PFSK-1 (cell line): ENCODE measurements at regions not wholly inside any gene's neighbourhood (a gene's known extent, or its start where the extent isn't known, plus 50 kb on each side); places are given as distances from the start of the nearest gene placed in this dataset.

Experiments
- FOXP2 ChIP-seq: optimal IDR thresholded peaks from 2 replicates; pipeline ENCODE3; 2011; ENCODE audit warnings: borderline replicate concordance, control low read depth, inconsistent platforms; ENCODE audit not compliant: insufficient read depth; ENCODE audit errors: extremely low read length, extremely low read depth
- POLR2AphosphoS5 ChIP-seq: IDR thresholded peaks from 2 replicates; pipeline ENCODE4 v1.6.1; 2012; ENCODE audit warnings: low read depth, mild to moderate bottlenecking, control low read depth, low read length, moderate library complexity
- SIN3A ChIP-seq: IDR thresholded peaks from 2 replicates; pipeline ENCODE4 v1.6.1; 2012; ENCODE audit warnings: mild to moderate bottlenecking, low read length, moderate library complexity, borderline replicate concordance; ENCODE audit not compliant: insufficient read depth
- TAF1 ChIP-seq: IDR thresholded peaks from 2 replicates; pipeline ENCODE4 v1.6.1; 2012; ENCODE audit warnings: low read length, control low read depth, borderline replicate concordance; ENCODE audit not compliant: insufficient read depth
- TF ChIP-seq, protein P1 (sequence below), 2 experiments: IDR thresholded peaks; 2 replicates each; pipeline versions ENCODE4 v1.6.1 to v1.8.0; 2011 to 2012; ENCODE audit warnings: low read depth in 2 of 2, low read length in 2 of 2, control low read depth in 1 of 2, inconsistent platforms in 1 of 2, mild to moderate bottlenecking in 1 of 2, moderate library complexity in 1 of 2; ENCODE audit not compliant: insufficient read depth in 1 of 2

DNA sequence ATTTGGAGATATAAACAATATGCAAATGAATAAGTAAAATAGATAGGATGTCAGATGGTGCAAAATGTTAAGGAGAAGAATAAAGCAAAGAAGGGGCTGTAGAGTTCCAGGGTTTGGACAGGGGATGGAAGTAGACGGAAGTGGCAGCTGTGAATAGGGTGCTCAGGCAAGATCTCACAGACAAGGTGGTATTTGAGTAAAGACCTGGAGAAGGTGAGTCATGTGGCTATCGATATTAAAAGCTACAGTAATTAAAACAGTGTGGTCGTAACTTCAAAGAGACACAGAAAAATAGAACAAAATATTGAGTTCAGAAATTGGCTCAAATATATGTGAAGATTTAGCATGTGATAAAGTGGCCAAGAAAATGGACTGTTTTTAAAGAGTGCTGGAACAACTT lies 61.3 kb upstream of the SLC38A2 start:
- no peak for TF ChIP-seq TAF1

DNA sequence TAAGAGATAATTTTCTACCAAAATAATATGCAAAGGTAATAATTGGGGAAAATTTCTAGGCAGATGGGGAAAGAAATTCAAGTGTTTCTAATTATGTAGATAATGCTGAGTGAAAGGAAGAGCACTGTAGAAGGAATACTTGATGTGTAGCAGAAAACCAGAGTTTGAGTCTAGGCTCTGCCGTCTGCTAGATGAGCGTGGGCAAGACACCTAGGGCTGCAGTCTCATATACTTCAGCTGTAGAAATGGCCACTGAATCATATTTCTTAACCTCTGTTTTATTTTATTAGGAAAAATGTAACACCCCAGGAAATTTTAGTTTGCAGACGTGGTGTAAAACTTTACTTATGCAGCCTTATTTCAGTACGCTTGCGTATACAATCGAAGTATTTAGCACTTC lies 59.8 kb upstream of the SLC38A2 start:
- no peak for TF ChIP-seq FOXP2
- no peak for TF ChIP-seq TAF1
- TF ChIP-seq, protein P1, sequence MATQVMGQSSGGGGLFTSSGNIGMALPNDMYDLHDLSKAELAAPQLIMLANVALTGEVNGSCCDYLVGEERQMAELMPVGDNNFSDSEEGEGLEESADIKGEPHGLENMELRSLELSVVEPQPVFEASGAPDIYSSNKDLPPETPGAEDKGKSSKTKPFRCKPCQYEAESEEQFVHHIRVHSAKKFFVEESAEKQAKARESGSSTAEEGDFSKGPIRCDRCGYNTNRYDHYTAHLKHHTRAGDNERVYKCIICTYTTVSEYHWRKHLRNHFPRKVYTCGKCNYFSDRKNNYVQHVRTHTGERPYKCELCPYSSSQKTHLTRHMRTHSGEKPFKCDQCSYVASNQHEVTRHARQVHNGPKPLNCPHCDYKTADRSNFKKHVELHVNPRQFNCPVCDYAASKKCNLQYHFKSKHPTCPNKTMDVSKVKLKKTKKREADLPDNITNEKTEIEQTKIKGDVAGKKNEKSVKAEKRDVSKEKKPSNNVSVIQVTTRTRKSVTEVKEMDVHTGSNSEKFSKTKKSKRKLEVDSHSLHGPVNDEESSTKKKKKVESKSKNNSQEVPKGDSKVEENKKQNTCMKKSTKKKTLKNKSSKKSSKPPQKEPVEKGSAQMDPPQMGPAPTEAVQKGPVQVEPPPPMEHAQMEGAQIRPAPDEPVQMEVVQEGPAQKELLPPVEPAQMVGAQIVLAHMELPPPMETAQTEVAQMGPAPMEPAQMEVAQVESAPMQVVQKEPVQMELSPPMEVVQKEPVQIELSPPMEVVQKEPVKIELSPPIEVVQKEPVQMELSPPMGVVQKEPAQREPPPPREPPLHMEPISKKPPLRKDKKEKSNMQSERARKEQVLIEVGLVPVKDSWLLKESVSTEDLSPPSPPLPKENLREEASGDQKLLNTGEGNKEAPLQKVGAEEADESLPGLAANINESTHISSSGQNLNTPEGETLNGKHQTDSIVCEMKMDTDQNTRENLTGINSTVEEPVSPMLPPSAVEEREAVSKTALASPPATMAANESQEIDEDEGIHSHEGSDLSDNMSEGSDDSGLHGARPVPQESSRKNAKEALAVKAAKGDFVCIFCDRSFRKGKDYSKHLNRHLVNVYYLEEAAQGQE (IDR thresholded peaks at IDR 0.05; ENCODE audit: insufficient read depth in 1 of 2, low read depth in 2 of 2, low read length in 2 of 2): no peak
- TF ChIP-seq SIN3A: no peak
- TF ChIP-seq POLR2AphosphoS5: no peak

DNA sequence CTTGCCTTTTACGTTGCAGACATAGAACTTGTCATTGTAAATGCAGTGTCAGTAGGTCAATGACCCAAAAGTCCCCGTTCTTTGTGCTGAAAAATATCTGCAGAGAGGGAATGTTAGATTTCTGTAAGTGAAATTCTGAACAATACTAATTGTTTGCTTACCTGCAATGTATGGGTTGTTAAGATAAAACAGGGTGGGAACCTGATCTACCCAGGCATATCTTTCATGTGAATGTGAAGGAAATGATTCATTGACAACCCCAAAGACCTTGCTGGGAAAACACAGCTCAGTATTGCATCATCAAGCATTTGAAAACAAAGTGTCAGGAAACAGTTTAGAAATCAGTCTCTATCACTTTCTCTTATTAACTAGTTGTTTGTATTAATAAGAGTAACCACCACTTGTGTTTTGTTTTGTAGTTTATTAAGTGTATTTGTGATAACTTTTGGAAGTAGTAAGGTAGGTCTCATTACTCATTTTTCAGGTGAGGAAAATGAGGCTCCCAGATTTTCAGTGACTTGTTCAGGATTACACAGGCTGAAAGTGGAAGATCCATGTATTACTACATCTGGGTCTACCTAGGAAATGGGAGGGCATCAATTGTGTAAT lies 57.9 kb upstream of the SLC38A2 start:
- no peak for TF ChIP-seq SIN3A
- no peak for TF ChIP-seq FOXP2
- TF ChIP-seq POLR2AphosphoS5: no peak
- no peak for TF ChIP-seq TAF1
- TF ChIP-seq, protein P1 (IDR thresholded peaks at IDR 0.05; ENCODE audit: insufficient read depth in 1 of 2, low read depth in 2 of 2, low read length in 2 of 2): no peak
